Activated naive CD8-positive, alpha-beta T cell treated with anti-CD3 and anti-CD28 coated beads, Interleukin-2, amount 50 U/mL, for 24 hours (primary cell): ENCODE measurements at regions not wholly inside any gene's neighbourhood (a gene's known extent, or its start where the extent isn't known, plus 50 kb on each side); places are given as distances from the start of the nearest gene placed in this dataset.

Source experiments
- ATAC-seq: fragments of 150-1000 bp; cut with Tn5 transposase; one replicate; pipeline ENCODE4 v1.10.0; 2021
- DNase-seq: peaks from one replicate; pipeline ENCODE4 v3.0.0; 2021
- H3K27ac Mint-ChIP-seq: one replicate; pipeline ENCODE4 v1.8.0; 2021; ENCODE audit warnings: mild to moderate bottlenecking, mixed read lengths
- H3K27me3 Mint-ChIP-seq: one replicate; pipeline ENCODE4 v1.8.0; 2021; ENCODE audit warnings: mixed read lengths
- H3K36me3 Mint-ChIP-seq: one replicate; pipeline ENCODE4 v1.8.0; 2021; ENCODE audit warnings: low read depth, mixed read lengths
- H3K4me1 Mint-ChIP-seq: one replicate; pipeline ENCODE4 v1.8.0; 2021; ENCODE audit warnings: mixed read lengths
- H3K4me3 Mint-ChIP-seq: one replicate; pipeline ENCODE4 v1.8.0; 2021; ENCODE audit warnings: mild to moderate bottlenecking, moderate library complexity, mixed read lengths
- H3K9me3 Mint-ChIP-seq: one replicate; pipeline ENCODE4 v1.8.0; 2021; ENCODE audit warnings: mixed read lengths

DNA sequence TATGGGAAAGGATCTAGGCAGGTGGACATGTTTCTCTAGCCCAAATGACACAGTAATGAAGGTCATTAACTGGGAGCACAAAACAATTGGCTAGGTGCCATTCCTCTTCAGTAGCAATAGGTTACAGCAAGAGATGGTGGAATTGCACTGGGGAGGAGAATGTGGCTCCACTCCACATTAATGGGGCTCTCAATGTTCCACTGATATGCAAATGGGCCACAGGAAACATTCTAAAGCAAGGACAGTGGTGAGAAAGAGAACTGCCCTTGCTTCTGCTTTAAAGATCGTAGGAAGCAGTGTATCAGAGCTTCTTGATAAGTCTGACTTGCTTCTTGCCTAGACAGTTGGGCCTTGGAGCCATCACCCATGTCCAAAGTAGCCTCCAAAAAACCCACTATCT is 271.4 kb upstream of the PPP2R3A start:
- no peaks in the 10 kb centered on the region for H3K27me3 Mint-ChIP-seq
- H3K9me3 Mint-ChIP-seq, result no peaks in the 10 kb centered on the region
- DNase-seq, result no peak
- ATAC-seq, result no peak
- no peaks in the 10 kb centered on the region for H3K4me1 Mint-ChIP-seq
- H3K36me3 Mint-ChIP-seq, result no peaks in the 10 kb centered on the region
- no peak overlapping the region for H3K4me3 Mint-ChIP-seq
- no peak overlapping the region for H3K27ac Mint-ChIP-seq

DNA sequence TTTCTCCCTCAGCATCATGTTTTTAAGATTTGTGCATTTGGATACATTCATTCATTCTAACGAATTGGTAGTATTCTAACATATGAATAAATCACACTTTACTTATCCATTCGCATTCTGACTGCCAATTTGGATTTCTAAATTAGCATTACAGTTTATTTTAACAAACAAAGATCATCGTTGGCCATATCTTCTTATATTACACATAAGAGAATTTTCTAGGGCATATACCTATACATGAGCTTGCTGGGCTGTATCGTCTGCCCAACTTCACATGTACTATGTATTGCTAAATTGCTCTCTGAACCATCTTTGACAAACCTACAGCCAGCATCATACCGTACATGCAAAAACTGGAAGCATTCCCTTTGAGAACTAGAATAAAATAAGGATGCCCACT is 265.8 kb upstream of the PPP2R3A start:
- Mint-ChIP-seq H3K27me3 (no peaks in the 10 kb centered on the region), H3K4me3 (no peak overlapping the region), H3K4me1 (no peaks in the 10 kb centered on the region), H3K36me3 (no peaks in the 10 kb centered on the region), H3K9me3 (no peaks in the 10 kb centered on the region), H3K27ac (no peak overlapping the region)
- DNase-seq, result no peak
- no peak for ATAC-seq

DNA sequence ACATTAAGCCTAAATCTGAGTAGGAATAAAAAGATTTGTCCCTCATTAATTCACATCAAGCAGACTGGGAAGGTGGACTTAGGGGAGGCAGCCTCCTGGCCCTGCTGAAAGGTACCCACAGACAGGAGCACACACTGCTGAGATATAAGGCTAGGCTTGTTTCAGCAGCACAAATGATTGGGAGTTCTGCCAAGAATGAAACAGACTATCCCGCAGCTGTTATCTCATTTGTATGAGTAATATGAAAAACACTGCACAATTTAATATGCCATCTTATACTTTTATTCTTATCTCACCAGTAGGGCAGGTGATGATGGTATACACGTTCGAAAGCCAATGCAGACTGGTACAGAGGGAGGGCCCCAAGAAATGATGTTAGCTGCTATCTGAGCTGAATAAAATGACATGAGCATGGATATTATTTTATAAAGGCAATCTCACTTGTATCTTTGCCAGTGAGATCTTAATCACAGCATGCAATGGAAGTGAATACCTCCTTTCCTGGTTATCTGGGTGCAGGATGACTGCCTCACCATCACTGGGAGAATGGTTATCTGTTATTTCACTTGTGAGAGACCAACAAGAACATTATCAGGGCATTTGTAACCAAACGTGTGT is 258.7 kb upstream of the PPP2R3A start:
- ATAC-seq (no peak), DNase-seq (no peak)
- Mint-ChIP-seq H3K27me3 (no peaks in the 10 kb centered on the region), H3K4me3 (no peak overlapping the region), H3K9me3 (no peaks in the 10 kb centered on the region), H3K27ac (no peak overlapping the region), H3K4me1 (no peaks in the 10 kb centered on the region), H3K36me3 (no peaks in the 10 kb centered on the region)

DNA sequence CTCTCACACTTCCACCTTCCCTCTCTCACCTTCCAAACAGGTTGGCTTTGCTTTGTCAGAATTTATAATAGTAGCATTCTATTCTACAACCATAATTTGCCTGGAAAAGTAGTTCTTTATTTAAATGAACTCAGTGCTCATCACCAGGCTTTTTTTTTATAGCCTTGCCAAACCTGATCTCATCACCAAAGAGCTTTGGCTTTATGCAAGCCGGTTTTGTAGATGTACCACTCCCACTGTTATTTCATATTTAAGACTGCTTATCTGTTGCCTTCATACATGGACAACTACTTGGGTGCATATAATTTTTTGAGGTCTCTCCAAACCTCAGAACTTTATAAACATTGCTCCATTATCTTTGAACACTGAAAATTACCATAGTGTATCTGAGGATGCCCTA is 246.1 kb upstream of the PPP2R3A start:
- Mint-ChIP-seq H3K9me3 (peaks cover 7% of the 10 kb centered on the region), H3K4me1 (no peaks in the 10 kb centered on the region), H3K36me3 (no peaks in the 10 kb centered on the region), H3K4me3 (no peak overlapping the region), H3K27ac (no peak overlapping the region), H3K27me3 (no peaks in the 10 kb centered on the region)
- DNase-seq, result no peak
- no peak for ATAC-seq

DNA sequence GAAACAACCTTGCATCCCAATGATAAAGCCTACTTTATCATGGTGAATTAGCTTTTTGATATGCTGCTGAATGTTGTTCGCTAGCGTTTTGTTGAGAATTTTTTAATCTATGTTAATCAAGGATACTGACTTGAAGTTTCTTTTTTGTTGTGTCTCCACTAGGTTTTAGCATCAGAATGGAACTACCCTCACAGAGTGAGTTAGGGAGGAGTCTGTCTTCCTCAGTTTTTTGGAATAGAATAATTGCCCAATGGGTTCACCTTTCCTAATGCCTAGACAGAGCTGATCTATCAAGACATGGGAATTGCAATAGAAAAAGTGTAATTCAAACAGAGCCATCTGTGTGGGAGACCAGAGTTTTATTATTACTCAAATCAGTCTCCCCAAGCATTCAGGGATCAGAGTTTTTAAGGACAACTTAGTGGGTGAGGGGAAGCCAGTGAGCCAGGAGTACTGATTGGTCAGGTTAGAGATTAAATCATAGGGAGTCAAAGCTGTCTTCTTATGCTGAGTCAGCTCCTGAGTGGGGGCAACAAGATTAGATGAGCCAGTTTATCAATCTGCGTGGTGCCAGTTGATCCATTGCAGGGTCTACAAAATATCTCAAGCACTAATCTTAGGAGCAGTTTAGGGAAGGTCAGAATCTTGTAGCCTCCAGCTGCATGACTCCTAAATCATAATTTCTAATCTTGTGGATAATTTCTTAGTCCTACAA is 237.4 kb upstream of the PPP2R3A start:
- Mint-ChIP-seq H3K27ac (no peak overlapping the region), H3K4me3 (no peak overlapping the region), H3K4me1 (no peaks in the 10 kb centered on the region), H3K27me3 (no peaks in the 10 kb centered on the region), H3K36me3 (no peaks in the 10 kb centered on the region), H3K9me3 (peaks cover 30% of the 10 kb centered on the region)
- no peak for ATAC-seq
- DNase-seq, result no peak

DNA sequence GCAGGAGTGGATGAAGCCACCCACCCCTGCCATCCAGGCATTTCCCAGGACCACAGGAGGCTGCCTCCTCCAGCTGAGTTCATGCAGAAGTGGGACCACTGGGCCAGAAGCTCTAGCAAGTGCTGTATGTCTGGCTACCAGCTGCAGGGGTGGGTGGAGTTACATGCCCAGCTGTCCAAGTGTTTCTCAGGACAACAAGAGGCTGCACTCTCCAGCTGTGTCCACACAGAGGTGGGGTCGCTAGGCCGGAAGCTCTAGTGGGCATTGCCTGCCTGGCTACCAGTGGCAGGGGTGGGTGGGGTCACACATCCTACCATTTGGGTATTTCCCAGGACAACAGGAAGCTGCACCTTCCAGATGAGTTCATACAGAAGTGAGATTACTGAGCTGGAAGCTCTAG is 234.0 kb upstream of the PPP2R3A start:
- ATAC-seq, result no peak
- Mint-ChIP-seq H3K4me3 (no peak overlapping the region), H3K4me1 (no peaks in the 10 kb centered on the region), H3K27ac (no peak overlapping the region), H3K27me3 (no peaks in the 10 kb centered on the region), H3K9me3 (peaks cover 21% of the 10 kb centered on the region), H3K36me3 (no peaks in the 10 kb centered on the region)
- DNase-seq, result no peak

DNA sequence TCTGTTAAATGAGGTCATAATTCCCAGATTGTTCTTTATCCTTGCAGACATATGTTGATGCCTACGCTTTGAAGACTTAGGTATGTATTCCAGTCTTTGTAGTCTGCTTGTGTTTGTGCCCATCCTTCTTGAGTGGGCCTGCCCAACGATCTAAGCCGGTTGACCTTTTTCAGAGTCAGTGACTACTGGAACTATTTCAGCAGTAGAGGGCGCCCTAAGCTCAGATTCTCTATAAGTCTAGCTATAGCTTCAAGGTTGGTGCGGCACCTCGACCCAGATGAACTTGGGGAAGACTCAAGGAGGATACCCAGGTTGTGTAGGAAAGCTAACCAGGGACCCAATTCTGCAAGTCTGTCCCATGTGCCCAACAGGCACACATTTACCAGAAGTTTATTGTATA is 228.8 kb upstream of the PPP2R3A start:
- H3K4me3 Mint-ChIP-seq, result no peak overlapping the region
- H3K27ac Mint-ChIP-seq, result no peak overlapping the region
- DNase-seq (peak; percentile 11), ATAC-seq (no peak)
- H3K36me3 Mint-ChIP-seq, result no peaks in the 10 kb centered on the region
- no peaks in the 10 kb centered on the region for H3K4me1 Mint-ChIP-seq
- peaks cover 16% of the 10 kb centered on the region for H3K9me3 Mint-ChIP-seq
- peaks cover 2% of the 10 kb centered on the region for H3K27me3 Mint-ChIP-seq

DNA sequence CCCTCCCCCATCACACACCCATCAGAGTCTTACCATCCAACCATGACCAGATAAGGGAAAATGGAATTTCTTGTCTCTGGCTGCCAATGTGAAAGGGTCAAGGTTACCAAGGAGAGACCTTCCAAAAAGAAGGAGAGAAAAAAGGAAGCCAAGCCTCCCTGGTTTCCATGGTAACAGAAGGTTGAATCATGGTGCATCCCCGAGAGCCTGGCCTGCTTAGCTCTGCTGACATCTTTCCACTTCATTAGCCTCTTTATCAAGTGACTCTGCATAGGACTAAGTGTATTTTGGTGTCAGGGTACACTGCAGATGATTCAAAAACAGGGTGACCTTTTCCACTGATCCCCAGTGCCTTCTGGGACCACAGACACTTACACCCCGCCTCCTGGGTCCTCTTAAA is 225.7 kb upstream of the PPP2R3A start:
- H3K9me3 Mint-ChIP-seq, result peaks cover 13% of the 10 kb centered on the region
- DNase-seq, result no peak
- no peak for ATAC-seq

DNA sequence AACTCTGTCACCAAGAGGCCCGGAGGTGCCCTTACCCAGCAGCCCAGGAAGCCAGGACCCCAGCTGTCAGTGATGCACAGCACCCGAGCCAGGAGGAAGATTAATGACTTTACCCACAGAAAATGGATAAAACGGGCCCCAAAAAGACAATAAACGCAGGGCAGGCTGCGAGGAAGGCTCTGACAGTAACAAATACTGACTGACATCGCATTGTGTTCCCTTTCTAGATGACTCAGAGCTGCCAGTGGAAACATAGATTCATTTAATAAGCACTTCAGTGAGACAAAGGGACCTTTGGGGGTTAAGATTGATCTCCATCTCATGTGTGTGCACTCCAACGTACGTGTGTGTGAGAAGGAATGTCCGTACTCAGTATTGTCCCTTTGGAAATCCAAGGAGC is 225.3 kb upstream of the PPP2R3A start:
- DNase-seq, result no peak
- ATAC-seq, result no peak
- Mint-ChIP-seq H3K36me3 (no peaks in the 10 kb centered on the region), H3K4me3 (no peak overlapping the region), H3K27me3 (peaks cover 2% of the 10 kb centered on the region), H3K9me3 (peaks cover 13% of the 10 kb centered on the region), H3K4me1 (no peaks in the 10 kb centered on the region), H3K27ac (no peak overlapping the region)

More for the DNA sequence above, 225.7 kb upstream of the PPP2R3A start:
- Mint-ChIP-seq H3K4me1 (no peaks in the 10 kb centered on the region), H3K27ac (no peak overlapping the region), H3K27me3 (peaks cover 2% of the 10 kb centered on the region), H3K4me3 (no peak overlapping the region), H3K36me3 (no peaks in the 10 kb centered on the region)

DNA sequence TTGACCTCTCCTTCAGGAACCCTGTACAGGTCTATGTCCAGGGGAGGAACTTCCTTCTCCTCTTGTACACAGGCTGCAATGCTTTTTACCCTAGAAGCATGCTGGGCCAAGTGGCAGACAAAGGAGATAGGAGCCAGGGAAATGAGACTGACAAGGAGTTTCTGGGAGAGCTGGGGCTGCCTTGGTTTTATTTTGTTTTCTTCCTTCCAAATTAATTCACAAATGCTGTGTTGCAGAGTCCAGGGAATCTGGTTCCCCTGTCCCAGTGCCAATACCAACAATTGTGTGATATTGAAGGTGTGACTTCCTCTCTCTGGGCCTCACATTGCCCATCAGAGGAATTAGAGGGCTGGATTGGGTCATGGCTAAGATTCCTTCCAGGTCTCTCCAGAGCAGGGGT is 224.8 kb upstream of the PPP2R3A start:
- ATAC-seq, result no peak
- peaks cover 2% of the 10 kb centered on the region for H3K27me3 Mint-ChIP-seq
- no peak overlapping the region for H3K4me3 Mint-ChIP-seq
- no peaks in the 10 kb centered on the region for H3K36me3 Mint-ChIP-seq
- H3K27ac Mint-ChIP-seq, result no peak overlapping the region
- no peak for DNase-seq
- H3K4me1 Mint-ChIP-seq, result no peaks in the 10 kb centered on the region
- peaks cover 10% of the 10 kb centered on the region for H3K9me3 Mint-ChIP-seq

DNA sequence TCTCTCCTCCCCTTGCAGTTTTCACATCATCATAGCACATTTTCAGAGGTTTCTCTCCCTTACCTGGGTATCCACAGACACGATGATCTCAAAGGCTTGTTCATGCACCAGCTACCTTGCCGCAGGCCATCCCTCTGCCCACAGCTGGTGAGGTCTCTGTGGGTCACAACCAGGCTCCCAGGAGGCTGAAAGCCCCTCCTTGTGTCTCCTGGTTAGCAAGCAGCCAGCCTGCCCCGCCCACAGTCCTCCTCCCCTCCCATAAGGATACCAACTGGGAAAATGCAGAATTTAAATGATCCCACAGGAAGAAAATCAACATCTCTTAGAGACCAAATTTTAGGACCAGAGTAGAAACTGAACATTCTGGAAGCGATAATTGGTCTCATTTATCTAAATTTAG is 213.5 kb upstream of the PPP2R3A start:
- ATAC-seq (no peak), DNase-seq (no peak)
- no peak overlapping the region for H3K27ac Mint-ChIP-seq
- no peak overlapping the region for H3K4me3 Mint-ChIP-seq
- H3K4me1 Mint-ChIP-seq, result no peaks in the 10 kb centered on the region
- no peaks in the 10 kb centered on the region for H3K9me3 Mint-ChIP-seq
- H3K27me3 Mint-ChIP-seq, result no peaks in the 10 kb centered on the region
- no peaks in the 10 kb centered on the region for H3K36me3 Mint-ChIP-seq

DNA sequence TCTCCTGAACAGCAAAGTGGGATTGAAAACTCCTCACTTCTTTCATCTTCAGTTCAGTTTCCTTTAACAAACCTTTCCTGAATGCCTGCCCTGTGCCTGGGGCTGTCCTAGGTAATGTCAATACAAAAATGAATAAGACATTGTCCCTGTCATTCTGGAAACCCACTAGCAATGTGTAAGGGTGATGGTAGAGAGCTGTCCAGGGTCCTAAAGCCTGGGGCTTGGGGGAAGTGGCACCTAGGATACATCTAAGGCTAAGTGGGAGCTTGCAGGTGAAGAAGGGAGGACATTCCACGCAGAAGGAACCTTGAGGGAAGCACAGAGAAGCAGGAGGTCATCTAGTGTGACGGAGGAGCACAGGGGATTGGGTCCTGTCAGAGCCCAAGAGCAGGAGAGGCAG is 212.7 kb upstream of the PPP2R3A start:
- DNase-seq (no peak), ATAC-seq (no peak)
- Mint-ChIP-seq H3K27me3 (no peaks in the 10 kb centered on the region), H3K4me3 (no peak overlapping the region), H3K36me3 (no peaks in the 10 kb centered on the region), H3K27ac (no peak overlapping the region), H3K4me1 (no peaks in the 10 kb centered on the region), H3K9me3 (no peaks in the 10 kb centered on the region)

DNA sequence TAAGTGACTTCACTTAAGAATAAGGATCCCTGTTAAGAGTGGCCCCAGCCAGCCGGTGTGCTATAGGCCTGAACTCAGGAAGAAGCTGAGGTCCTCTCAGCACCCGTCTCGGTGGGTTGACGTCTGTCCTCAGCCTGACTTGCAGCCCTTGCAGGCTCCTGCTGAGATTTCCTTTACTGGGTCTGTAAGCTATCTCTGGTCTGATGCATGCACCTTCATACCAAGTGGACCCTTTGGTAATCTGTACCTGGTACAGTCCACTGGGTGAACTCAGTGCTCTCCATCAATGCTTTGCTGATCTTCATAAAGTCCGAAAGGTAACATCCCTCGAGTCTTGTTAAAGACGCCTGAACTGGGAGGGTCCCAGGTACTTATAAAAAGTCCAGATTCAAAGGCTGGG is 212.0 kb upstream of the PPP2R3A start:
- DNase-seq, result no peak
- Mint-ChIP-seq H3K27me3 (no peaks in the 10 kb centered on the region), H3K4me3 (no peak overlapping the region), H3K36me3 (no peaks in the 10 kb centered on the region), H3K9me3 (no peaks in the 10 kb centered on the region), H3K4me1 (no peaks in the 10 kb centered on the region), H3K27ac (no peak overlapping the region)
- ATAC-seq, result no peak

DNA sequence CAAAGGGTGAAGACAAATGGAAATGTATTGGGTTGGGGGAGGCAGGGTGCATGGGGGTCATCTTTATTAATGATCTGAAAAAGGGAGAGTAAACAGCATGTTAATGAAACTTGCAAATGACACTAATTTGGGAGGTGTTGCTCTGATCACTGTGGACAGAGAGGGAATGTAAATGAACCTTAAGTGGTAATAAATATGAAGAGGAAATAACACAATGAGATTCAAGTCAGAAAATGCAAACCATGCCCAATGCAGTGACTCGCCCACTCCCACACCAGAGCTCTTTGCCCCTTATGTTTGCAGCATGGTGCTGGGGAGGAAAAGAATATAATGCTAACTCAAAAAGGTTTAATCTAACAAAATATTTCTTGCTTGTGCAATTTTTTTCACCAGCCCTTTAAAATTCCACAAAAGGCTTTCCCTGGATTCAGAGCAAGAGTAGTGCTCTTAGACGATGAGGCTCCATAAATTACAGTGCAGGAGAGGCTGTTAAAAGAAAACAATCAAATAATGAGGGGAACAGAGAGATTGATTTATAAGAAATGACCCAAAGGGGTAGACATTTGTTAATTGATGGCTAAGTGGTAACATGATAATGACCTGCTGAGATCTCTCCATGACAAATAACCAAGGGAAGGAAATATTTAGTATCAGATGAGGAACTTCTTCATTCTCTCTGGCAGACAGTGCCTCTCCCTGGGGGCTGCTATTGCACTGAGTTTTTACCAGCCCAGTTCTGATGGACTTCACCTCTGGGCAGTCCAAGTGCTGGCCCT is 210.0 kb upstream of the PPP2R3A start:
- Mint-ChIP-seq H3K9me3 (no peaks in the 10 kb centered on the region), H3K4me3 (no peak overlapping the region), H3K27me3 (no peaks in the 10 kb centered on the region), H3K36me3 (no peaks in the 10 kb centered on the region), H3K27ac (no peak overlapping the region), H3K4me1 (no peaks in the 10 kb centered on the region)
- ATAC-seq, result no peak
- no peak for DNase-seq

DNA sequence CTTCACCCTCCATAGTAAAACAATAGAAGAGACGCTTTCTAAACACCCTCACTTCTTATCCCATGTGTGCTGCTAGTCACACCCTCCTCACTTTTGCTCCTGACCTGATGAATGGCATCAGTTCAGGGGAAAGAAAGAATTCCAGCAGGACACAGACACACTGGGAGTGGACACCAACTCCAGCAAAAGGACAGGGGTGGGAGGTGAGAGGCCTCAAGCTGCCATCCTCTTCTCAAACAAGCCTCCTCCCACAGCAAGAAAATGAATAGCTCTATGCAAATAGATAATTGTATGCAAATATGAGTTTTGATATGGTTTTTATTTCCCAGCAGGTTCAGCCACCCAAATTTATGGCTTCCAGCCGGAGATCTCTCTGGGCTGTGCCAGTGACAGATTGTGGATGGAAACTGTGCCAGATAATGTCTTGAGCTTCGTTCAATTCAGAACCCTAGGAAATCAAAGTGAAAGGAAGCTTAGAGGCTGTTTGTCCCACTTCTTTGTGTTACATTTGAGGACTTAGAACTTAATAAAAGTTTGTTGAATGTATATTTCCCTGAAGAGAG is 209.3 kb upstream of the PPP2R3A start:
- ATAC-seq, result no peak
- no peak overlapping the region for H3K27ac Mint-ChIP-seq
- H3K4me3 Mint-ChIP-seq, result no peak overlapping the region
- no peaks in the 10 kb centered on the region for H3K9me3 Mint-ChIP-seq
- H3K36me3 Mint-ChIP-seq, result no peaks in the 10 kb centered on the region
- no peaks in the 10 kb centered on the region for H3K4me1 Mint-ChIP-seq
- DNase-seq, result no peak
- H3K27me3 Mint-ChIP-seq, result no peaks in the 10 kb centered on the region
